HCT116 (cell line): ENCODE measurements at regions not wholly inside any gene's neighbourhood (a gene's known extent, or its start where the extent isn't known, plus 50 kb on each side); places are given as distances from the start of the nearest gene placed in this dataset.
"Not testable (repeated sequence)": the region's sequence is repeated elsewhere in the genome, so short reads cannot be mapped to it uniquely, and the experiment has no call there.

ENCODE experiments used
- ATAC-seq: fragments of 200-7000 bp; cut with Tn5 transposase; 2 replicates; pipeline ENCODE4 v1.9.1; 2020; ENCODE audit warnings: mild to moderate bottlenecking, moderate library complexity
- BruUV-seq: library from RNA; stranded (reverse); fragments of 400-500 nt; replicated peaks from 2 replicates; lab custom pipeline; 2021; lab: Mats Ljungman, UMichigan
- CTCF ChIA-PET: fragments of 300-600 bp; sonication (Branson Sonifier 250); formaldehyde crosslinking; loops from one replicate; lab custom pipeline; 2021; ENCODE audit warnings: antibody characterized with exemption; lab: Charles Lee
- POLR2A ChIA-PET: fragments of 300-600, 350-600 bp; sonication (Branson Sonifier 250); formaldehyde crosslinking; loops from one replicate; lab custom pipeline; 2021; ENCODE audit warnings: antibody characterized with exemption; lab: Charles Lee
- RAD21 ChIA-PET, 2 experiments: fragments of 300-600 bp; sonication (Branson Sonifier 250); formaldehyde crosslinking; loops; one replicate each; lab custom pipeline; 2023; ENCODE audit warnings: low total read pairs in 2 of 2; ENCODE audit not compliant: uncharacterized antibody in 2 of 2, unreplicated experiment in 2 of 2, low non-redundant PET in 1 of 2; lab: Charles Lee
- DNase-seq: peaks from one replicate; pipeline ENCODE4 v3.0.0-alpha.2; 2010; ENCODE audit warnings: low read depth, low spot score
- H2AFZ ChIP-seq: fragments of 200-600 bp; shearing (Covaris generic), sonication (generic); 2 replicates; pipeline ENCODE4 v1.6.1; 2017; ENCODE audit warnings: low read depth, mixed run types, mixed read lengths, antibody characterized with exemption, low read length; ENCODE audit not compliant: poor library complexity, severe bottlenecking
- H3K27ac ChIP-seq: 2 replicates; pipeline ENCODE4 v1.5.1; 2012; ENCODE audit warnings: low read depth, low read length
- H3K27me3 ChIP-seq: fragments of 200-600 bp; sonication (generic); 2 replicates; pipeline ENCODE4 v1.6.1; 2016; ENCODE audit warnings: mixed run types, low read length, mixed read lengths; ENCODE audit not compliant: insufficient read depth
- H3K36me3 ChIP-seq, 2 experiments: fragments of 200-500 bp in 1 of 2; fragments of 200-600 bp in 1 of 2; sonication (Bioruptor generic) in 1 of 2; sonication (generic) in 1 of 2; 2 replicates each; pipeline versions ENCODE4 v1.5.1 to v1.6.1; 2014 to 2016; ENCODE audit warnings: low read length in 2 of 2, inconsistent platforms in 1 of 2, mixed read lengths in 1 of 2, mixed run types in 1 of 2; ENCODE audit not compliant: insufficient read depth in 2 of 2, control insufficient read depth in 1 of 2
- H3K4me1 ChIP-seq, 2 experiments: fragments of 200-600 bp in 1 of 2; sonication (generic) in 1 of 2; 2 replicates each; pipeline versions ENCODE4 v1.5.1 to v1.6.1; 2012 to 2017; ENCODE audit warnings: low read length in 2 of 2, inconsistent platforms in 1 of 2, mild to moderate bottlenecking in 1 of 2, mixed read lengths in 1 of 2, mixed run types in 1 of 2, moderate library complexity in 1 of 2; ENCODE audit not compliant: insufficient read depth in 2 of 2, control insufficient read depth in 1 of 2
- H3K4me2 ChIP-seq: fragments of 200-600 bp; sonication (generic); 2 replicates; pipeline ENCODE4 v1.6.1; 2017; ENCODE audit warnings: mixed run types, low read length, mixed read lengths
- H3K4me3 ChIP-seq, 2 experiments: fragments of 200-600 bp in 1 of 2; sonication (generic) in 1 of 2; replicated peaks in 1 of 2; 2 replicates each; pipeline ENCODE4 v1.5.1; 2011 to 2016; ENCODE audit warnings: low read length in 2 of 2, control low read depth in 1 of 2, low read depth in 1 of 2, mild to moderate bottlenecking in 1 of 2, mixed read lengths in 1 of 2, mixed run types in 1 of 2
- H3K79me2 ChIP-seq: fragments of 200-600 bp; sonication (generic); 2 replicates; pipeline ENCODE4 v1.6.1; 2017; ENCODE audit warnings: mild to moderate bottlenecking, mixed run types, low read length, moderate library complexity, mixed read lengths; ENCODE audit not compliant: insufficient read depth
- H3K9ac ChIP-seq: fragments of 200-600 bp; sonication (generic); 2 replicates; pipeline ENCODE4 v1.6.1; 2016; ENCODE audit warnings: low read length, mixed read lengths
- H3K9me2 ChIP-seq: fragments of 200-600 bp; sonication (generic), shearing (Covaris generic); 2 replicates; pipeline ENCODE4 v1.6.1; 2017; ENCODE audit warnings: mixed run types, mild to moderate bottlenecking, moderate library complexity; ENCODE audit not compliant: insufficient read depth
- H3K9me3 ChIP-seq, 2 experiments: fragments of 200-500 bp in 1 of 2; fragments of 200-600 bp in 1 of 2; sonication (Bioruptor generic) in 1 of 2; sonication (generic) in 1 of 2; 2 replicates each; pipeline ENCODE4 v1.6.1; 2014 to 2017; ENCODE audit warnings: low read length in 2 of 2, mixed read lengths in 2 of 2, inconsistent platforms in 1 of 2, low read depth in 1 of 2, mild to moderate bottlenecking in 1 of 2, mixed run types in 1 of 2, moderate library complexity in 1 of 2; ENCODE audit not compliant: control insufficient read depth in 1 of 2, insufficient read depth in 1 of 2
- H4K20me1 ChIP-seq: fragments of 200-600 bp; sonication (generic), shearing (Covaris generic); 2 replicates; pipeline ENCODE4 v1.6.1; 2017; ENCODE audit warnings: mixed run types, mild to moderate bottlenecking, moderate library complexity; ENCODE audit not compliant: insufficient read depth
- EGR1 ChIP-seq: IDR thresholded peaks from 2 replicates; pipeline ENCODE4 v1.6.1; 2012; ENCODE audit warnings: low read depth
- ELF1 ChIP-seq: IDR thresholded peaks from 2 replicates; pipeline ENCODE4 v1.6.1; 2012; ENCODE audit warnings: low read depth, borderline replicate concordance
- JUND ChIP-seq: IDR thresholded peaks from 2 replicates; pipeline ENCODE4 v1.6.1; 2012
- POLR2A ChIP-seq: IDR thresholded peaks from 2 replicates; pipeline ENCODE4 v1.7.0; 2011; ENCODE audit warnings: borderline replicate concordance; ENCODE audit not compliant: insufficient read depth, insufficient read length; ENCODE audit errors: extremely low read depth
- SIN3A ChIP-seq: IDR thresholded peaks from 2 replicates; pipeline ENCODE4 v1.6.1; 2012; ENCODE audit warnings: low read depth
- SRF ChIP-seq: IDR thresholded peaks from 2 replicates; pipeline ENCODE4 v1.6.1; 2012; ENCODE audit warnings: low read depth
- TCF7L2 ChIP-seq: IDR thresholded peaks from 2 replicates; pipeline ENCODE4 v1.7.0; 2011; ENCODE audit warnings: borderline replicate concordance, inconsistent platforms; ENCODE audit not compliant: insufficient read depth, insufficient read length; ENCODE audit errors: extremely low read depth
- ZFX ChIP-seq: fragments of 450-650 bp; IDR thresholded peaks from 2 replicates; pipeline ENCODE4 v1.6.1; 2017
- intact Hi-C: fragments of 100-400 bp; cut with micrococcal nuclease; formaldehyde crosslinking; loops from 2 replicates; pipeline ENCODE4 v1.10.0; 2022
- TF ChIP-seq, protein P1 (sequence below): IDR thresholded peaks from 2 replicates; pipeline ENCODE4 v1.6.1; 2012; ENCODE audit warnings: low read depth
- TF ChIP-seq, protein P2 (sequence below): IDR thresholded peaks from 2 replicates; pipeline ENCODE4 v1.6.1; 2012

GRCh38 chr12:83889745-83890144 lies 1022.9 kb downstream of the SLC6A15 start (continued):
- TF ChIP-seq, protein P1, sequence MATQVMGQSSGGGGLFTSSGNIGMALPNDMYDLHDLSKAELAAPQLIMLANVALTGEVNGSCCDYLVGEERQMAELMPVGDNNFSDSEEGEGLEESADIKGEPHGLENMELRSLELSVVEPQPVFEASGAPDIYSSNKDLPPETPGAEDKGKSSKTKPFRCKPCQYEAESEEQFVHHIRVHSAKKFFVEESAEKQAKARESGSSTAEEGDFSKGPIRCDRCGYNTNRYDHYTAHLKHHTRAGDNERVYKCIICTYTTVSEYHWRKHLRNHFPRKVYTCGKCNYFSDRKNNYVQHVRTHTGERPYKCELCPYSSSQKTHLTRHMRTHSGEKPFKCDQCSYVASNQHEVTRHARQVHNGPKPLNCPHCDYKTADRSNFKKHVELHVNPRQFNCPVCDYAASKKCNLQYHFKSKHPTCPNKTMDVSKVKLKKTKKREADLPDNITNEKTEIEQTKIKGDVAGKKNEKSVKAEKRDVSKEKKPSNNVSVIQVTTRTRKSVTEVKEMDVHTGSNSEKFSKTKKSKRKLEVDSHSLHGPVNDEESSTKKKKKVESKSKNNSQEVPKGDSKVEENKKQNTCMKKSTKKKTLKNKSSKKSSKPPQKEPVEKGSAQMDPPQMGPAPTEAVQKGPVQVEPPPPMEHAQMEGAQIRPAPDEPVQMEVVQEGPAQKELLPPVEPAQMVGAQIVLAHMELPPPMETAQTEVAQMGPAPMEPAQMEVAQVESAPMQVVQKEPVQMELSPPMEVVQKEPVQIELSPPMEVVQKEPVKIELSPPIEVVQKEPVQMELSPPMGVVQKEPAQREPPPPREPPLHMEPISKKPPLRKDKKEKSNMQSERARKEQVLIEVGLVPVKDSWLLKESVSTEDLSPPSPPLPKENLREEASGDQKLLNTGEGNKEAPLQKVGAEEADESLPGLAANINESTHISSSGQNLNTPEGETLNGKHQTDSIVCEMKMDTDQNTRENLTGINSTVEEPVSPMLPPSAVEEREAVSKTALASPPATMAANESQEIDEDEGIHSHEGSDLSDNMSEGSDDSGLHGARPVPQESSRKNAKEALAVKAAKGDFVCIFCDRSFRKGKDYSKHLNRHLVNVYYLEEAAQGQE, result no peak
- TF ChIP-seq JUND (no peak), POLR2A (no peak)

DNA sequence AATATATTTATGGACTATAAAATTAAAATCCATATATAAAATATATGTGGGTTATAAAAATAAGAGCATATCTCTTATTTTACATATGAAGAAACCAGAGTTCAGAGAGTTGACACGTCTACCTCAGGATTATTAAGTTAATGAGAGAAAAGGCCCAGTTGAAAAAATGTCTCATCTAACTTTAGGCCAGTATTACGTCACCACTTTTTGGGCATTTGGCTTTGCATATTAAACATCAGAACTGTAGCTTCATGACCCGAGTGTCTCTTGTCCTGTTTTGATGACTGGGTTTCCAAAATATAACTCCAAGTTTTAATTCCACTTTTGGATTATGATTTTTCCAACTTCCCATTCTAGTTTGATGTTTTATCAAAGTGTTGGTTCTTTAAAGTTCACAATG lies 1026.1 kb downstream of the SLC6A15 start:
- TF ChIP-seq EGR1 (no peak), SRF (no peak), JUND (no peak), ZFX (no peak), SIN3A (no peak), TCF7L2 (no peak), ELF1 (no peak)
- TF ChIP-seq, protein P2, sequence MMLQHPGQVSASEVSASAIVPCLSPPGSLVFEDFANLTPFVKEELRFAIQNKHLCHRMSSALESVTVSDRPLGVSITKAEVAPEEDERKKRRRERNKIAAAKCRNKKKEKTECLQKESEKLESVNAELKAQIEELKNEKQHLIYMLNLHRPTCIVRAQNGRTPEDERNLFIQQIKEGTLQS, result no peak
- H3K36me3 ChIP-seq, result no peaks in the 10 kb centered on the region
- DNase-seq, result no peak
- no peak overlapping the region for H3K4me2 ChIP-seq
- ChIA-PET CTCF (no interaction called here), POLR2A (no interaction called here), RAD21 (no interaction called here)
- no peaks in the 10 kb centered on the region for H3K27me3 ChIP-seq
- no peak overlapping the region for H3K27ac ChIP-seq
- H3K4me3 ChIP-seq, result no peak overlapping the region
- no TSS peak for BruUV-seq
- H3K9me3 ChIP-seq, result no peaks in the 10 kb centered on the region
- intact Hi-C loops, result no loop called here
- H2AFZ ChIP-seq, result no peak overlapping the region
- no peak for ATAC-seq
- H3K4me1 ChIP-seq, result no peaks in the 10 kb centered on the region
- no peaks in the 10 kb centered on the region for H3K9me2 ChIP-seq
- H4K20me1 ChIP-seq, result no peaks in the 10 kb centered on the region
- no peak overlapping the region for H3K9ac ChIP-seq
- H3K79me2 ChIP-seq, result no peaks in the 10 kb centered on the region

DNA sequence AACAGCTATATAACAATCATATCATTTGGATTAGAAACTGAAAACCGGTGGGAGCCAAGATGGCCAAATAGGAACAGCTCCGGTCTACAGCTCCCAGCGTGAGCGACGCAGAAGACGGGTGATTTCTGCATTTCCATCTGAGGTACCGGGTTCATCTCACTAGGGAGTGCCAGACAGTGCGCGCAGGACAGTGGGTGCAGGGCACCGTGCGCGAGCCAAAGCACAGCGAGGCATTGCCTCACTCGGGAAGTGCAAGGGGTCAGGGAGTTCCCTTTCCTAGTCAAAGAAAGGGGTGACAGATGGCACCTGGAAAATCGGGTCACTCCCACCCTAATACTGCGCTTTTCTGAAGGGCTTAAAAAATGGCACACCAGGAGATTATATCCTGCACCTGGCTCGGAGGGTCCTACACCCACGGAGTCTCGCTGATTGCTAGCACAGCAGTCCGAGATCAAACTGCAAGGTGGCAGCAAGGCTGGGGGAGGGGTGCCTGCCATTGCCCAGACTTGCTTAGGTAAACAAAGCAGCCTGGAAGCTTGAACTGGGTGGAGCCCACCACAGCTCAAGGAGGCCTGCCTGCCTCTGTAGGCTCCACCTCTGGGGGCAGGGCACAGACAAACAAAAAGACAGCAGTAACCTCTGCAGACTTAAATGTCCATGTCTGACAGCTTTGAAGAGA lies 1041.5 kb downstream of the SLC6A15 start:
- intact Hi-C loops, H3K9me3 ChIP-seq, H3K27ac ChIP-seq, H3K36me3 ChIP-seq, RAD21 ChIA-PET, H4K20me1 ChIP-seq, H3K27me3 ChIP-seq, H3K9me2 ChIP-seq, H3K4me2 ChIP-seq, H3K79me2 ChIP-seq, H3K4me3 ChIP-seq, ATAC-seq, BruUV-seq, H2AFZ ChIP-seq, H3K9ac ChIP-seq, POLR2A ChIA-PET, CTCF ChIA-PET, H3K4me1 ChIP-seq, DNase-seq: not testable (repeated sequence)
